ENCODE measurements at regions not wholly inside any gene's neighbourhood (a gene's known extent, or its start where the extent isn't known, plus 50 kb on each side); places are given as distances from the start of the nearest gene placed in this dataset.
"Not testable (repeated sequence)": the region's sequence is repeated elsewhere in the genome, so short reads cannot be mapped to it uniquely, and the experiment has no call there.

GRCh38 chr9:21533597-21533996, 51.5 kb upstream of the IFNE start:
- peaks cover 21% of the 10 kb centered on the region for H3K9me3 ChIP-seq
- H3K27me3 ChIP-seq, result no peaks in the 10 kb centered on the region
- no peak for DNase-seq
- no peak overlapping the region for H3K4me3 ChIP-seq
- peaks cover 79% of the 10 kb centered on the region for H3K36me3 ChIP-seq

GRCh38 chr9:21535396-21535795, 53.3 kb upstream of the IFNE start:
- H3K27me3 ChIP-seq, result no peaks in the 10 kb centered on the region
- peaks cover 17% of the 10 kb centered on the region for H3K9me3 ChIP-seq
- DNase-seq, result no peak
- no peak overlapping the region for H3K4me3 ChIP-seq
- H3K36me3 ChIP-seq, result peaks cover 66% of the 10 kb centered on the region

- no peak for DNase-seq
- Histone ChIP-seq H3K36me3 (peaks cover 60% of the 10 kb centered on the region), H3K27me3 (no peaks in the 10 kb centered on the region)
These were observed 60.7 kb upstream of the IFNE start for GRCh38 chr9:21542787-21543186.

GRCh38 chr9:21543187-21543586, 61.1 kb upstream of the IFNE start:
- Histone ChIP-seq H3K36me3 (peaks cover 64% of the 10 kb centered on the region), H3K9me3 (peaks cover 35% of the 10 kb centered on the region), H3K4me3 (no peak overlapping the region), H3K27me3 (no peaks in the 10 kb centered on the region)
- no peak for DNase-seq

More at GRCh38 chr9:21542787-21543186, 60.7 kb upstream of the IFNE start:
- Histone ChIP-seq H3K4me3 (no peak overlapping the region), H3K9me3 (peaks cover 35% of the 10 kb centered on the region)

- H3K4me3 ChIP-seq, DNase-seq, H3K27me3 ChIP-seq: not testable (repeated sequence)
- Histone ChIP-seq H3K9me3 (peaks cover 33% of the 10 kb centered on the region), H3K36me3 (peaks cover 68% of the 10 kb centered on the region)
These were observed 61.7 kb upstream of the IFNE start for GRCh38 chr9:21543816-21544215.

GRCh38 chr9:21546949-21547348, 64.8 kb upstream of the IFNE start:
- Histone ChIP-seq H3K4me3 (no peak overlapping the region), H3K9me3 (peaks cover 25% of the 10 kb centered on the region)
- no peak for DNase-seq

GRCh38 chr9:21549251-21549765, 67.2 kb upstream of the IFNE start:
- peaks cover 10% of the 10 kb centered on the region for H3K9me3 ChIP-seq
- H3K36me3 ChIP-seq, result peaks cover 76% of the 10 kb centered on the region
- H3K4me3 ChIP-seq, result peak overlapping the region; percentile 1
- H3K27me3 ChIP-seq, result no peaks in the 10 kb centered on the region
- peak; percentile 98 for DNase-seq

More at GRCh38 chr9:21546949-21547348, 64.8 kb upstream of the IFNE start:
- peaks cover 83% of the 10 kb centered on the region for H3K36me3 ChIP-seq
- no peaks in the 10 kb centered on the region for H3K27me3 ChIP-seq

- no peak for DNase-seq
- no peaks in the 10 kb centered on the region for H3K27me3 ChIP-seq
- no peak overlapping the region; the same call in 1 of the 2 replicates for H3K4me3 ChIP-seq
- peaks cover 74% of the 10 kb centered on the region for H3K36me3 ChIP-seq
- H3K9me3 ChIP-seq, result peaks cover 4% of the 10 kb centered on the region
These were observed 67.8 kb upstream of the IFNE start for GRCh38 chr9:21549890-21550289.

- Histone ChIP-seq H3K4me3 (no peak overlapping the region), H3K36me3 (peaks cover 74% of the 10 kb centered on the region), H3K9me3 (no peaks in the 10 kb centered on the region; the same call in 1 of the 2 replicates), H3K27me3 (no peaks in the 10 kb centered on the region)
- DNase-seq, result no peak
These were observed 68.3 kb upstream of the IFNE start for GRCh38 chr9:21550392-21550791.

- H3K27me3 ChIP-seq, result no peaks in the 10 kb centered on the region
- no peak overlapping the region for H3K4me3 ChIP-seq
- peaks cover 79% of the 10 kb centered on the region for H3K36me3 ChIP-seq
- no peak for DNase-seq
- H3K9me3 ChIP-seq, result no peaks in the 10 kb centered on the region
These were observed 69.3 kb upstream of the IFNE start for GRCh38 chr9:21551401-21551800.

- no peaks in the 10 kb centered on the region for H3K9me3 ChIP-seq
- no peak for DNase-seq
- H3K36me3 ChIP-seq, result peaks cover 79% of the 10 kb centered on the region
- H3K27me3 ChIP-seq, result no peaks in the 10 kb centered on the region
- H3K4me3 ChIP-seq, result no peak overlapping the region; the same call in 1 of the 2 replicates
These were observed 70.4 kb upstream of the IFNE start for GRCh38 chr9:21552244-21553170.

- DNase-seq, result no peak
- peak overlapping the region; percentile 67 for H3K4me3 ChIP-seq
- no peaks in the 10 kb centered on the region for H3K9me3 ChIP-seq
- peaks cover 78% of the 10 kb centered on the region for H3K36me3 ChIP-seq
- no peaks in the 10 kb centered on the region for H3K27me3 ChIP-seq
These were observed 71.3 kb upstream of the IFNE start for GRCh38 chr9:21553441-21553840.

GRCh38 chr9:21554813-21555212, 72.7 kb upstream of the IFNE start:
- Histone ChIP-seq H3K4me3 (peak overlapping the region; percentile 67), H3K9me3 (no peaks in the 10 kb centered on the region), H3K27me3 (no peaks in the 10 kb centered on the region), H3K36me3 (peaks cover 77% of the 10 kb centered on the region)
- DNase-seq, result no peak

GRCh38 chr9:21555911-21556310, 73.8 kb upstream of the IFNE start:
- Histone ChIP-seq H3K36me3 (peaks cover 69% of the 10 kb centered on the region), H3K27me3 (no peaks in the 10 kb centered on the region), H3K9me3 (no peaks in the 10 kb centered on the region), H3K4me3 (peak overlapping the region; percentile 67)
- DNase-seq, result peak; percentile 61

- Histone ChIP-seq H3K36me3 (peaks cover 60% of the 10 kb centered on the region), H3K9me3 (no peaks in the 10 kb centered on the region), H3K27me3 (no peaks in the 10 kb centered on the region), H3K4me3 (peak overlapping the region; percentile 67)
- no peak for DNase-seq
These were observed 74.7 kb upstream of the IFNE start for GRCh38 chr9:21556581-21557427.

GRCh38 chr9:21557428-21557768, 75.3 kb upstream of the IFNE start:
- no peaks in the 10 kb centered on the region for H3K9me3 ChIP-seq
- H3K27me3 ChIP-seq, result no peaks in the 10 kb centered on the region
- peak overlapping the region; percentile 67 for H3K4me3 ChIP-seq
- DNase-seq, result no peak
- peaks cover 54% of the 10 kb centered on the region for H3K36me3 ChIP-seq

- Histone ChIP-seq H3K27me3 (no peaks in the 10 kb centered on the region), H3K9me3 (no peaks in the 10 kb centered on the region)
- no peak for DNase-seq
These were observed 76.0 kb upstream of the IFNE start for GRCh38 chr9:21558079-21558478.

More at GRCh38 chr9:21558079-21558478, 76.0 kb upstream of the IFNE start:
- Histone ChIP-seq H3K36me3 (peaks cover 47% of the 10 kb centered on the region), H3K4me3 (peak overlapping the region; percentile 67)

Data from MG63 (cell line).